ENCODE measurements at regions not wholly inside any gene's neighbourhood (a gene's known extent, or its start where the extent isn't known, plus 50 kb on each side); places are given as distances from the start of the nearest gene placed in this dataset.
"Not testable (repeated sequence)": the region's sequence is repeated elsewhere in the genome, so short reads cannot be mapped to it uniquely, and the experiment has no call there.

DNA sequence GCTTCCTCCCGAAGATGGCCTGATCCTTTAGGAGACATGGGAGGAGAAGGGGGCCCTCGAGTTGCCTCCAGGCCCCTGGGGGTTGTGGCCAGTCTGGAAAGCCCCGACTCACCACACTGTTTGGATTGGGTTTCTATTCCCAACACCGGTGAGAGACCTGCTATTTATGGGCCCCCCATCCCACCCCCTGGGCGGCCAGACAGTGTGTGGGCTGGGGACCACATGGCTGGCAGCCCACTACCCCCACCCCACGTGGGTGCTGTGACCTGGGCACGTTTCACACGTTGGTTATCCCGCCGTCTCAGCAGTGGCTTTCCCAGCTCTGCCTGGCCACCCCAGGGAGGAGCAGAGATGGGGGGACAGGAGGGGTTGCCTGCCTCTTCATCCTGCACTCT lies 116.1 kb downstream of the VEGFA start:
- peaks cover 41% of the 10 kb centered on the region for H3K27me3 Mint-ChIP-seq
- CTCF ChIA-PET: no interaction called here

GRCh38 chr6:43885399-43886066 lies 115.5 kb downstream of the VEGFA start:
- CTCF ChIA-PET: no interaction called here
- no peak for DNase-seq
- H3K4me3 Mint-ChIP-seq: no peak overlapping the region
- peaks cover 36% of the 10 kb centered on the region for H3K27me3 Mint-ChIP-seq
- H3K36me3 Mint-ChIP-seq: no peaks in the 10 kb centered on the region
- no peaks in the 10 kb centered on the region for H3K4me1 Mint-ChIP-seq
- H3K9me3 Mint-ChIP-seq: no peaks in the 10 kb centered on the region
- H3K27ac Mint-ChIP-seq: no peak overlapping the region

More for the DNA sequence above, 116.1 kb downstream of the VEGFA start:
- H3K36me3 Mint-ChIP-seq: no peaks in the 10 kb centered on the region
- no peaks in the 10 kb centered on the region for H3K9me3 Mint-ChIP-seq
- H3K4me3 Mint-ChIP-seq: no peak overlapping the region
- no peak for DNase-seq
- no peak overlapping the region for H3K27ac Mint-ChIP-seq
- peaks cover 2% of the 10 kb centered on the region for H3K4me1 Mint-ChIP-seq

DNA sequence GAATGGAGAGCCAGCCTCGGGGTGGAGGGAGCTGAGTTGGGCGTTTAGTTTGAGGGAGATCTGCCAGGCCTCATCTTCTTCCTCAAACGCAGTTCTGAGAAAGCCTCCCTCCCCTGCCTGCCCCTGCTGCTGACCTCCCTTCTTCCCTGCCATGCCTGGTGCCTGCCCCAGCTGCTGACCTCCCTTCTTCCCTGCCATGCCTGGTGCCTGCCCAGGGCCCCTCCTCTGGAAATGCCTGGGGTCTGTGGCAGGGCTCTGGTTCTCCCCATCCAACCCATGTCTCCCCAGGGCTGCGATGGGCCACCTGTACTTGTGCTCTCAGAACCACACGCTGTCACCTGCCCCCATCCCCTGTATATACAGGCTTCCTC lies 114.6 kb downstream of the VEGFA start:
- Mint-ChIP-seq H3K27me3 (peaks cover 27% of the 10 kb centered on the region), H3K4me3 (no peak overlapping the region), H3K36me3 (no peaks in the 10 kb centered on the region), H3K27ac (no peak overlapping the region), H3K9me3 (no peaks in the 10 kb centered on the region), H3K4me1 (no peaks in the 10 kb centered on the region)
- CTCF ChIA-PET: no interaction called here
- DNase-seq: no peak

DNA sequence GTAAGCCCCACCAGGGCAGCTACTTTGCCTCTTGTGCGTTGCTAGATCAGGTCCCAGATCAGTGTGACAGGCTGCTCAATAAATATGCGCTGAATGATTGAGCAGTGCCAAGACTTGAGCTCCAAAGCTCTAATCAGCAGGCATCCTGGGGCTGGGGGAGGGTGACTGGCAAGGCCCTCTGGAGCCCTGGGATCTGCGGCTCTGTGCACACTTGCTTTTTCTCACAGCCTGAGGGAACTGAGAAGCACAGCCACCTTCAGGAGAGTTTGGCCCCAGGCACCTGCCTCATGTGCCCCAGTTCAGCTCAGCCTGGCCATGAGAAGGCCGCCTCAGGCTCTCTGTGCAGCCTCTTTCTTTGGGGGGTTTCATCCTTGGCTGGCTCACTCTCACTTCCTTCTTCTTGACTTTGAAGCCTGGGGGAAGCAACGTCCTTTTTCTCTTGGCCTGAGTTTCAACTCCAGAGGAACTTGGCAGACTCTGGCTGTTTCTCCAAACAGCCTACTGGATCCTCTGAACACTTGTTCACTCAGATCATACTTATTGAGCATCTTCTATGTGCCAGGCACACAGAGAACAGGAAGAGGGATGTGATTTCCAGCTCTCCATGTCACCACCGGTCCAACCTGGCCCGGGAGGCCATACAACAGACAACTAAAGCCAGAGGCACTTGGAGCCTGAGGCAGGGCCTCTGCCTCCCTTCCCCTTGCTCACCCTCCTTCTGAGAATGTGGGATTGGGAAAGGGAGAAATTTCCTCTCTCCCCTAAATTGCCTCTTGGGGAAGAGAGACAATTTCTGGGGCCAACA lies 114.0 kb downstream of the VEGFA start:
- peaks cover 23% of the 10 kb centered on the region for H3K27me3 Mint-ChIP-seq
- H3K36me3 Mint-ChIP-seq: no peaks in the 10 kb centered on the region
- no peaks in the 10 kb centered on the region for H3K4me1 Mint-ChIP-seq
- CTCF ChIA-PET: no interaction called here
- no peak for DNase-seq
- no peak overlapping the region for H3K4me3 Mint-ChIP-seq
- H3K27ac Mint-ChIP-seq: no peak overlapping the region
- H3K9me3 Mint-ChIP-seq: no peaks in the 10 kb centered on the region

- H3K4me1 Mint-ChIP-seq, H3K9me3 Mint-ChIP-seq, CTCF ChIA-PET, H3K36me3 Mint-ChIP-seq, DNase-seq, H3K4me3 Mint-ChIP-seq, H3K27ac Mint-ChIP-seq: not testable (repeated sequence)
- H3K27me3 Mint-ChIP-seq: peaks cover 13% of the 10 kb centered on the region
Observed at GRCh38 chr6:43882690-43883448, 112.9 kb downstream of the VEGFA start.

- no peak overlapping the region for H3K4me3 Mint-ChIP-seq
- H3K27ac Mint-ChIP-seq: no peak overlapping the region
- CTCF ChIA-PET: interaction anchor here (0.5 kb wide), 1 partner anchor 194 kb away, joined by 3 read pairs; no protein-coding TSS in a partner anchor
- peaks cover 4% of the 10 kb centered on the region for H3K27me3 Mint-ChIP-seq
- H3K36me3 Mint-ChIP-seq: no peaks in the 10 kb centered on the region
- no peaks in the 10 kb centered on the region for H3K9me3 Mint-ChIP-seq
- DNase-seq: no peak
- no peaks in the 10 kb centered on the region for H3K4me1 Mint-ChIP-seq
Observed at GRCh38 chr6:43880236-43881137, 110.5 kb downstream of the VEGFA start.

GRCh38 chr6:43879722-43880121 lies 109.7 kb downstream of the VEGFA start:
- H3K4me1 Mint-ChIP-seq: no peaks in the 10 kb centered on the region
- no peak overlapping the region for H3K4me3 Mint-ChIP-seq
- DNase-seq: no peak
- peaks cover 4% of the 10 kb centered on the region for H3K27me3 Mint-ChIP-seq
- H3K36me3 Mint-ChIP-seq: no peaks in the 10 kb centered on the region
- CTCF ChIA-PET: no interaction called here
- no peak overlapping the region for H3K27ac Mint-ChIP-seq
- no peaks in the 10 kb centered on the region for H3K9me3 Mint-ChIP-seq

DNA sequence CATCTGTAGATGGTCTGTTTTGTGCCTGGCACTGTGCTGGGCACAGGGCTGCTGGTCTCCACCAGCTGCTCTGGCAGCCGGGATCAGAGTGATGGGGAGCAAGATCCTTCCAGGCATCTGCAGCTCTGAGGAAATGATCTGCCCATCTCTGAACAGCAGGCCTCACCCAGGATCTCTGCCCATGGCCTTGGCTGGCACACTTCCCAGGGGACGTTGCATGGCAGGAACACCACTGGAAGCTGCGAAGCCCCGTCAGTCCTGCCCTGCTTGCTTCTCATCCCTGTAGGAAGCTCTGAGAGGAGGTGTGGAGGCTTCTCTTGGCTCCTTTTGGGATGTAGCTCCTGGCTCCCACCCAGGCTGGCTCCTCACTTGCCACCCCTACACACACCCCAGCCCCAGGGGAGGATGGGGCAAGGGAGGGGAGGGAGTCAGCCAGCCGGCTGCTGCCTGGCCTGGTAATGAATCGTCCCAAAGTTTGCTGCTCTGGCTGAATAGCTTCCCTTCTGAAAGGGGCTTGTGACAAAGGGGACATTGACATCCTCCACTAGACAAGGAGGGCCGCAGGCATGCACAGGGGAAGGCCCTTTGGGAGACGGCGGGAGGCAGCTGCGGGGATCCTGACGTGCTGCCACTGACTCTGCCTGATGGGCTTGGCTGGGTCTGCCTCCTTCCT lies 108.9 kb downstream of the VEGFA start:
- DNase-seq: no peak
- no peaks in the 10 kb centered on the region for H3K36me3 Mint-ChIP-seq
- CTCF ChIA-PET: no interaction called here
- H3K4me3 Mint-ChIP-seq: no peak overlapping the region
- no peak overlapping the region for H3K27ac Mint-ChIP-seq
- H3K27me3 Mint-ChIP-seq: no peaks in the 10 kb centered on the region
- H3K4me1 Mint-ChIP-seq: no peaks in the 10 kb centered on the region
- H3K9me3 Mint-ChIP-seq: no peaks in the 10 kb centered on the region

DNA sequence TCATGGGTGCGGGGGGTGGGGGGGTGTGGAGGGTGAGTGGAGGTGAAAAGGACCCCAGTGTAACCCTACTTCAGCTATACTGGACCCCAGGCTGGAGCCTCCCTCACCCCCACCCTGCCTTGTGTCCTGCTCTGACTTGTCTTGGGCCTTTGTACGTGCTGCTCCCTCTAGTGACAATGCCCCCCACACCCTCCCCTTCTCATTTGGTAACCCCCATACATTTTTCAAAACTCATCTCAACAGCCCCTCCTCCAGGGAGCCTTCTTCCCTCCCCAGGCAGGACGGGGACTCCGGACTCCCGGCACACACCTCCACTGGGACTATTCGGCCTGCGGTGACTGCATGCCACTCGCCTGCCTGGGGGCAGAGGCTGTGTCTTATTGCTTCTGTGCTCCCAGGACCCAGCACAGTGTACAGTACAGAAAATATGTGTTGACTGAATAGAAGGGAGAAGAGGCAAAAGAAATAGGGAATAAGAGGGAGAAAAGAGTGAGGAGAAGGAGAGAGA lies 108.2 kb downstream of the VEGFA start:
- CTCF ChIA-PET: no interaction called here
- Mint-ChIP-seq H3K4me3 (no peak overlapping the region), H3K36me3 (no peaks in the 10 kb centered on the region), H3K4me1 (no peaks in the 10 kb centered on the region), H3K9me3 (no peaks in the 10 kb centered on the region), H3K27ac (no peak overlapping the region), H3K27me3 (peaks cover 4% of the 10 kb centered on the region)
- DNase-seq: no peak

DNA sequence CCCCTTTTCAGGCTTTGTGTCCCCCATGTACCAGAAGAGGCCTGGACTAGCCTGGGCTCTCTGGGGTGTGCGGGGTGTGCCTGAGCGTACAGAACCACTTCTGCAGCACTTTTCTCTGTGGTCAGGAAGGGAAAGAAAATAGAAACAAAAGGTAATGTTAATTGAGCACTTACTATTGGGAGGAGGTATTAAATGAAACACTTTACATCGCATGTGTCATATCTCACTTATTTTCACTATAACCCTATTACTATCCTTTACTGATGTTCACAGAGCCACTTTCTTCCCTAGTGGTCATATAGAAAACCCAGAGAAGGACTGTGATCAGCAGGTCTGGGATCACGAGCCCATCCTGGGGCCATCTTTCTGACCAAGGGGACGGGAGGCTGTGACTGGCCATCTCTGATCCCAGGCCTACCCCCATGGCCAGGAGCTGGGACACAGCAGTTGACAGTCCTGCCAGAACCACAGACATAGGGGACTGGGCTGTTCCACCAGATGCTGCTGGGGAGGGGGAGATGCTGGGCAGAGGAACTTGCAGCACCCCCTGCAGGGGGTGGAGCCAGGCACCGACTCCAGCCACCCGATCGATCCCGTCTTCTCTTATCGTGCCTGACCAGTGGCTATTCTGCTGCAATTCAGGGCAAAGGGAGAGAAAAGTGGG lies 107.6 kb downstream of the VEGFA start:
- no peaks in the 10 kb centered on the region for H3K4me1 Mint-ChIP-seq
- no peak overlapping the region for H3K27ac Mint-ChIP-seq
- no peak overlapping the region for H3K4me3 Mint-ChIP-seq
- no peaks in the 10 kb centered on the region for H3K36me3 Mint-ChIP-seq
- CTCF ChIA-PET: no interaction called here
- H3K9me3 Mint-ChIP-seq: no peaks in the 10 kb centered on the region
- H3K27me3 Mint-ChIP-seq: peaks cover 6% of the 10 kb centered on the region
- no peak for DNase-seq

- Mint-ChIP-seq H3K4me3 (no peak overlapping the region), H3K36me3 (no peaks in the 10 kb centered on the region), H3K4me1 (no peaks in the 10 kb centered on the region), H3K27me3 (peaks cover 10% of the 10 kb centered on the region), H3K27ac (no peak overlapping the region), H3K9me3 (no peaks in the 10 kb centered on the region)
- no peak for DNase-seq
- CTCF ChIA-PET: no interaction called here
Observed at GRCh38 chr6:43877036-43877435, 107.0 kb downstream of the VEGFA start.

GRCh38 chr6:43876602-43877001 lies 106.6 kb downstream of the VEGFA start:
- Mint-ChIP-seq H3K4me1 (no peaks in the 10 kb centered on the region), H3K36me3 (no peaks in the 10 kb centered on the region), H3K27me3 (peaks cover 15% of the 10 kb centered on the region), H3K9me3 (no peaks in the 10 kb centered on the region), H3K27ac (no peak overlapping the region), H3K4me3 (no peak overlapping the region)
- DNase-seq: no peak
- CTCF ChIA-PET: no interaction called here

GRCh38 chr6:43875849-43876572 lies 106.0 kb downstream of the VEGFA start:
- CTCF ChIA-PET: no interaction called here
- Mint-ChIP-seq H3K4me3 (no peak overlapping the region), H3K36me3 (no peaks in the 10 kb centered on the region), H3K27me3 (peaks cover 15% of the 10 kb centered on the region), H3K27ac (no peak overlapping the region), H3K4me1 (no peaks in the 10 kb centered on the region), H3K9me3 (no peaks in the 10 kb centered on the region)
- DNase-seq: no peak
